ENCODE measurements at regions not wholly inside any gene's neighbourhood (a gene's known extent, or its start where the extent isn't known, plus 50 kb on each side); places are given as distances from the start of the nearest gene placed in this dataset.

- DNase-seq: no peak
These were observed 572.9 kb upstream of the PFKP start for GRCh38 chr10:2494399-2494798.

GRCh38 chr10:2488446-2489005 lies 578.8 kb upstream of the PFKP start:
- DNase-seq: no peak

- no peak for DNase-seq
These were observed 579.4 kb upstream of the PFKP start for GRCh38 chr10:2487921-2488320.

- DNase-seq: no peak
These were observed 588.7 kb upstream of the PFKP start for GRCh38 chr10:2478656-2479055.

DNA sequence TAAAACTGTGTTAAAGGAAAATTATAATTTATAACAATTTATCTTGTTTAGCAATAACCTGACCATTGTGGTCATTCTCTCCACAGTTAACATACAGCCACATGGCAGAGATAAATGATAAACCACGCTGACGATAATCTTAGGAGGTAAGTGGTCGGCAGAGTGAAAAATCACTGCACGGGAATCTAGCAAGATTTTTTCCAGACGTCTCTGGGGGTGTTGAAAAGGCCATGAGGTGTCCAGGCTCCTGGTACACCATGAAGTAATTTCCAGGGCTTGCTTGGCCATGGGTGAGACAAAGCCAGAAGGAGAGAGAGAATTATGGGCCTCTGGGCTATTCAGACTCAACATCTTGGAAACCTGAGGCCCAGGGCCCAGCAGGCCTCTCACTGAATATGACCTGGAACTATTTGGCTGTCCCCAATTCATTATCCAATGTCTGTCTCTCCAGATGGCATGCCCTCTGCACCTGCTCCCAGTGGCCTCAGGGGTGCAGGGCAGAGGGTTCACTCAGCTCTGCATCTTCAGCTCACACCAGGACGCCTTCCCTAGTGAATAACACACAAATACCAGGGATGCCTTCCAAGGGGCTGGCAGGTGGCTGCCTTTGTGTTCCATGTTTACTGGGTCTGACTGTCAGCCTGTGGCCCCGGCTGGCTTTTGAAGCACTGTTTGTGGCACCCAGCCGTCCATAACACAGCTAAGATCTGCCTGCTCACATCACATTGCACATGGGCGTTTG lies 590.4 kb upstream of the PFKP start:
- DNase-seq: no peak

- no peak for DNase-seq
These were observed 591.0 kb upstream of the PFKP start for GRCh38 chr10:2476218-2476811.

DNA sequence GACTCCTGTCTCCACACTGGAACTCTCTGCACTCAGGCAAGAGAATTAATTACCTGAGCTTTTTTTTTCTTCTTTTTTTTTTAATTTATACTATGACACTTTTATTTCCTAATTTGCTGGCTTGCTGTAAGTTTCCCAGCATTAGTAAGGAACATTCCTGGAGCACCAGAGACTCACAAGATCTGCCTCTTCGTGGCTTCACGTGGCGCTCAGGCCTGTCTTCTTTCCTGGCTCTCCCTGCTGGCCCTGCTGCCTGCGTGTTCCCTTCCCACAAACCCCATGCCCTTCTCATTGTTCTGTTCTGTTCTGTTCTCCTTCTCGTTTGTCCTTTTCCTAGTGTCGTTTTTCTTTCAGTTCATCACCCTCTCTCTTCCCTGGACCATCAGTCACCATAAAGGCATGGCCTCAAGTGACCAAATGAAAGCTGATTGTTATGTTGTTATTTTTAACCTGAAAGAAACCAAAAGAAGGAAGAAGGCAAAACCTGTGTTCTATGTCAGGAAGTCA lies 591.6 kb upstream of the PFKP start:
- DNase-seq: no peak

DNA sequence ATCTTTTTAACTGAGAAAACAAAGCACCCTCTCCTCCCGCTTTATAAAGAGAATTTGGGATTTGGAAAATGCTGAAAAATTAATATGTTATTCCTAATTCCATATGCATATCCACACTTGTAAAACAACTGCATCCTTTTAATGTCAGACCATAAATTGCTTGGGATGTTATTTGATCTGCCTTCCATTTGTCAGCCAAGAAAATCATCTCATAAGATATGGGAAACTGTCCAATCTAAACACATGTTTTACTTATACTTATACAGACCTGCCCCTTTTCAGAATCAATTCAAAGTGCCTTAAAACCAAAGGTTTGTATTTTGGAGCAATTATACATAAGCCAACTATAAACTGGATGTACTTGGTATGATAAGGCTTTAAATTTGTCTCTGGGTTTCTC lies 595.5 kb upstream of the PFKP start:
- no peak for DNase-seq

GRCh38 chr10:2469802-2470201 lies 597.5 kb upstream of the PFKP start:
- DNase-seq: no peak

DNA sequence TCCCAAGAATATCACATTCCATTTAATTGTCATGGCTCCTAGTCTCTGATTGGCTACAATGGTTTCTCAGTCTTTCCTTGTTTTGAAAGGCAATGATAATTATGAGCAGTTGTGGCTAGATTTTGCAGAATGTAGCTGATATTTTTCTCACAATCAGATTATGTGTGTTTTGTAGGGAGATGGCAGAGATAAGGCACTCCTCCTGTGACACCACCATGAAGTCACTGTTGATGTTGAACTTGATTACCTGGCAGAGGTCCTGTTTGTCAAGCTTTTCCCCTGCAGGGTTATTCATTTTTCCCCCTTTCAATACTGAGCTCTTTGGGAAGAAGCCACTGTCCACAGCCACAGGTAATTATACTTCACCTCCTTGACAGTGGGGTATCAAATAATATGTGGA lies 602.9 kb upstream of the PFKP start:
- DNase-seq: no peak

DNA sequence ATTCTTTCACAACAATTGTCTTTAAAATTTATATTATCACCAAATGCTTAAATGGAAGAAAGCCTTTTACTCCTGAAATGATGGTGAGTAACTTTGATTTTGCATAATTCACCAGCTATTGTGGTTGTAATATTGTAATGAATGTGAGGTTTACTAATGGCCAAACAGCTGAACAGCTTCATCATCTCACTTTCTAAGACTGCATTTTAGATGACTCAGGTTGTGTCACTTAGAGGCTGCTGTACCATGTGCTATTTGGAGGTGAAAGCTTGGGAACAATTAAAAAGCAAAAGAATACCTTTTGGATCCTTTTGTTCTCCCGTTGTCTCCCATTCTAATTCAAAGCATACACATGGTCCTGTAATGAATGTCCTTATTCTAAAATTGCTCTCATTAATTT lies 604.0 kb upstream of the PFKP start:
- no peak for DNase-seq

DNA sequence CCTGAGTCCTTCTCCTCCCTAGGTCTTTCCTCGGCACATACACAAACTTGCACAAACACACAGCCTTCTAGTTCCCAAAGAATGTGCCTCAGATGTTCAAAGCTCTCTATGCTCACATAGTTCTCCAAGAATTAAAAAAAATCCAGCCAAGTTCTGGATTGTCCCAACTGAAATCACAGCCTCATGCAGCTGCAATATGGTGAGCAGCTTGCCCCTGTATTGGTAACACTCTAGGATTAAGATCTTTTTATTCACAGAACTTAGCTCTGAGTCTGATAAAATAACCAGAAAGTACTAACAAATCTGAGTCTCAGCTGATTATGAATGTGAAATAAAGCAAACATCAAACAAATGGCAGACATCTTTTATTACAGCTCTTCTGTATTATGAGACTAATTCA lies 604.8 kb upstream of the PFKP start:
- no peak for DNase-seq

- no peak for DNase-seq
These were observed 606.5 kb upstream of the PFKP start for GRCh38 chr10:2460812-2461211.

DNA sequence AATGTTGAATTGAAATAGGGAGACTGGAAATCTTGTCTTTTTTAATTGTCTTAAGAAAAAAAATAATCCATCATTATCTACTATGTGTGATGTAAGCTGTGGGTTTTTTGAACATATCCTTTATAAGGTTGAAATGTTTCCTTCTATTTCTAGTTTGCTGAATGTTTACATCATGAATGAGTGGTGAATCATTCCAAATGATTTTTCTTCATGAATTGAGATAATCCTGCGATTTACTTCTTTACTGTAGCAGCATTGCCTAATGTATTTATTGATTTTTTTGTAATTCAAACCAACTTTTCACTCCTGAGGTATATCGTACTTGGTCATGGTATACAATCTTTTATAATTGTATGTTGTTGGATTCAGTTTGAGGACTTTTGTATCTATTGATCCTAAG lies 607.6 kb upstream of the PFKP start:
- DNase-seq: no peak

- DNase-seq: no peak
These were observed 610.5 kb upstream of the PFKP start for GRCh38 chr10:2456834-2457233.

DNA sequence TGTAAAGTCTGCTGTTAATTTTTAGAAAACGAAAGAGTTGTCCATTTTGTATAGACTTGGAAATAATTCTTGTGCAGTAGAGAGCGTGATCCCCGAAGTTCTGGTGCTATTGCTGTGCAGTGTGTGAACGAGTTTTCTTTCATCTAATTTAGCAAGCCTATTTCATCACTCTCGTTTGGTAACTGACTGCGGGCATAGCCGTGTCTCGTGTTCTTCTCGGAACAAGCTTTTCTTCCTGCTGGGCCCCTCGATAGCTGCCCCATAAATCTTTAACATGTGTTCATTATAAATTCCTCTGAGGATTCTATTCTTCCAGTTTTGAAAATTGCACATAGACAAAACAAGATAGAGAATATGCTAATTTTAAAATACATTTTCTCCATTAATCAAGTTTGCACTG lies 622.0 kb upstream of the PFKP start:
- no peak for DNase-seq

- DNase-seq: no peak
These were observed 627.4 kb upstream of the PFKP start for GRCh38 chr10:2439983-2440382.

DNA sequence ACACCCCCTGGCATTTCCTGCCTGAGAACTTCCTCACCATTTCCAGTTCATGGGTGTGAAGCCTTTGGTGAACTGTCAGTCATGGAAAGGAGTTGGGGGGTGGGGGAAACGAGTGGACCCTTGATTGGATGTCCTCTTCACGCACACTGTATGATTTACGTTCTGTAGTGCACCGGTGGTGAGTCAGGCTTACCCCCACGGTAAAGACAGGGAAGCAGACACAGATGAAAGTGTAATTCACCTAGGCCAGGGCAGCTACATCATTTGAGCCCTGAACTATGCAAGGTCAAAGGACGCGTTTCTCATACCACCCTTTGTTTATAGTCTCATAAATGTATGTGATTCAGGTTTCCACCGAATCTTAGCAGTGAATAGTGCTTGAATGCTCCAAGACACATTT lies 628.3 kb upstream of the PFKP start:
- no peak for DNase-seq

DNA sequence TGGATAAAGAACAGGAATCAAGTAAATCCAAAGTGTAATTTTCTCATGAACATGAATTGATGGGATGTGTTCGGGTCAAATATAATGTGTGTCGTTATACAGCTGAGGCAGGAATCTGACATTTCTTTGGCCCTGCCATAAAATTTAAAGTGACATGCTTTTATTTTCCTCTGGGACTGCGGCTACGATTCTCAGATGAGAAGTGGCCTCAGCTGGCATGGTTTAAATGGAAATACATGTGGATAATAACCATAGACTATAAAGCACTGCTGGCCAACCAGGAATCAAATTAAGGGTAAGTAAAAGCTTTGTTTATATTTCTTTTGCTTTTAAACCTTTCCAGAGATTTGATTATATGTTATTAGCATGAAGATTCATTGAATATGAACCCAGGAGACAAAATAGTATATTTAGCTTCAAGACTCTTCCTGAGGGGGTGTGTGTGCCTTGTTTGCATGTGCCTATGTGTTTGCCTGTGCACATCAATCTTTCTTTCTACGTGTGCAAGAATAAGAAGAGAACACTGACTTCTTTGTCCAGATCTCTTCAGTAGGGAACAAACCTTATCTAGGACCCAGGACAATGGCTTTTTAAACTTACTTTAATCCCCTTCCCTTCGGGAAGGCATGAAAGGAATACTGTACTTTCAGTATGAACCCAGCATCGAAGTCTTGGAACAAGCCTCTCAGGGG lies 629.0 kb upstream of the PFKP start:
- no peak for DNase-seq

DNA sequence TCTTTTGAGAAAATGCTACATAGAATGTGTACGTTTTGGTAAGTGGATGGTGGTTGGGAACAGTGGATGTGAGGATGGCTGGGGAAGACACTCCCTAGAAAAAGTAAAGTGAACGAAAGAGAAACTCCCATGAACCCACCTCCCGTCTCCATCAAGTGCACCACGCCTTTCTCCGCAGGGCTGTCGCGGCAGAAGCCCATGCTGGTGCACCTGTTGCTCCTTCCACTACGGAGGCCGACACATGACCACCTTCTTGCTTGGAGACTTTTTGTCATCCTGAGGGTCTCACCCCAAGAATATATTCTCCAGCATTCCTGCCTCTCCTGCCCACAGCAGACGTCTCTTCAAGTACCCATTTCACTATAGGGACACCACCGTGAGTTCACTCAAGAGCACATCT lies 630.4 kb upstream of the PFKP start:
- no peak for DNase-seq

DNA sequence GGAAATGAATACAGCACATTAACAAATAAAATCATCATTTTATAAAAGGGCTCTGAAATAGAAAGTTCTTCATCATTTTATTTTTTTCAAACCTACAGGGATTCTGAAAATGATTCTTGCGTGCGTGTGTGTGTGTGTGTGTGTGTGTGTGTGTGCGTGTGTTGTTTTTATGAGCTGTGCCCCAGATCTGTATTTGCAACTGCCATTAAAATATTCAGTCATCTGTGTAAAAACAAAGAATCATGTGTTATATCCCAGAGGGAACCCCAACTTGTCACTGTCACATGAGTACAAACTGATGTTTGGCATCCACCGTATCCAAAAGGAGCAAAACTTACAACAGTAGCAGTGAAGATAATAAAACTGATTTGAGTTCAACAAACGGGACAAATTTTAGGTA lies 635.4 kb upstream of the PFKP start:
- no peak for DNase-seq

GRCh38 chr10:2427412-2427811 lies 639.9 kb upstream of the PFKP start:
- DNase-seq: no peak

DNA sequence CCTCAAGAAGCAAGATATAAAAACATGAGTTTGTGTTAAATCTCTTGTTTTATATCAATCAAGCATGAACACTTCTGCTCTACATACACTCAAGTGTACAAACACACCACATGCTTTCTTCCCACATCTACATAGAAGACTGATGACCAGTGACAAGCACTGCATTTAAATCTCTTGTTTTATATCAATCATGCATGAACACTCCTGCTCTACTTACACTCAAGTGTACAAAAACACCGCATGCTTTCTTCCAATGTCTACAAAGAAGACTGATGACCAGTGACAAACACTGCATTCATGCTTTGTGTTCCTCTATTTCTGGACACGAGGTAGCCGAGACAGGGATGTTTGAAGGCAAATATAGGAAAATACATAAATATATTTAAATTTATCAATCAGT lies 642.0 kb upstream of the PFKP start:
- no peak for DNase-seq

GRCh38 chr10:2414562-2414961 lies 652.8 kb upstream of the PFKP start:
- DNase-seq: no peak
